Lung (tissue), 11 donors: ENCODE measurements at regions not wholly inside any gene's neighbourhood (a gene's known extent, or its start where the extent isn't known, plus 50 kb on each side); places are given as distances from the start of the nearest gene placed in this dataset.
A peak's percentile ranks its signal among the peaks of the same experiment; 100 is the strongest.

Experiments
- ATAC-seq: fragments of 200-7000 bp; cut with Tn5 transposase; one replicate; pipeline ENCODE4 v1.9.1; 2020; ENCODE audit warnings: moderate number of reproducible peaks; ENCODE audit not compliant: insufficient read depth, low FRiP score
- DNase-seq, 3 donors: peaks; one replicate each; pipeline ENCODE4 v3.0.0-alpha.2; 2013 to 2017
- H3K27ac ChIP-seq, 2 donors: one replicate each; pipeline ENCODE4 v1.5.1; 2013; ENCODE audit warnings: mild to moderate bottlenecking in 2 of 2, moderate library complexity in 2 of 2, control low read depth in 1 of 2, inconsistent platforms in 1 of 2, low read depth in 1 of 2, low read length in 1 of 2
- H3K27me3 ChIP-seq, 3 donors: one replicate each; pipeline ENCODE4 v1.5.1; 2013; ENCODE audit warnings: low read length in 2 of 3; ENCODE audit not compliant: control insufficient read depth in 3 of 3, insufficient read depth in 3 of 3
- H3K36me3 ChIP-seq, 4 donors: one replicate each; pipeline ENCODE4 v1.5.1; 2013; ENCODE audit warnings: low read length in 4 of 4, mild to moderate bottlenecking in 1 of 4, moderate library complexity in 1 of 4; ENCODE audit not compliant: control insufficient read depth in 4 of 4, insufficient read depth in 4 of 4
- H3K4me1 ChIP-seq, 5 donors: one replicate each; pipeline ENCODE4 v1.5.1; 2013; ENCODE audit warnings: low read length in 5 of 5, mild to moderate bottlenecking in 2 of 5, moderate library complexity in 1 of 5; ENCODE audit not compliant: control insufficient read depth in 5 of 5, insufficient read depth in 5 of 5
- H3K4me3 ChIP-seq: one replicate; pipeline ENCODE4 v1.5.1; 2013; ENCODE audit warnings: mild to moderate bottlenecking, control low read depth, moderate library complexity
- H3K9ac ChIP-seq, 2 donors: one replicate each; pipeline ENCODE4 v1.5.1; 2013; ENCODE audit warnings: low read length in 2 of 2, control low read depth in 1 of 2; ENCODE audit not compliant: insufficient read depth in 1 of 2
- H3K9me3 ChIP-seq, 4 donors: one replicate each; pipeline ENCODE4 v1.5.1; 2013; ENCODE audit warnings: low read length in 3 of 4, mild to moderate bottlenecking in 1 of 4, moderate library complexity in 1 of 4; ENCODE audit not compliant: control insufficient read depth in 4 of 4, insufficient read depth in 3 of 4
- WGBS, 2 donors: extraction: QIAGEN DNeasy Blood & Tissue Kit; methylation state at CpG; one replicate each; pipeline ENCODE4 v1.1.7; 2013; 5-methylcytosine and 5-hydroxymethylcytosine counted together
- TF ChIP-seq, protein P1 (sequence below): IDR thresholded peaks from 2 replicates; pipeline ENCODE4 v1.5.1; 2012; ENCODE audit warnings: mild to moderate bottlenecking; ENCODE audit errors: control extremely low read depth, extremely low read depth
- donor health status: control.
- donor health status: control.
- donor health status: Bipolar disorder and iron deficiency.
- donor health status: healthy.
- donor health status: DM: yes; HTN: yes; CAD: no.

- H3K27ac ChIP-seq = no peak overlapping the region
- whole genome bisulfite sequencing, 2 donors = 46 to 63% methylated on average over 4 of the region's 4 CpGs
Measured at GRCh38 chr1:185632659-185633423, 101.3 kb upstream of the HMCN1 start.

GRCh38 chr1:185631843-185632242 is 102.3 kb upstream of the HMCN1 start:
- no peaks in the 10 kb centered on the region for H3K9me3 ChIP-seq
- no peaks in the 10 kb centered on the region for H3K27me3 ChIP-seq
- DNase-seq = no peak
- H3K9ac ChIP-seq = no peak overlapping the region
- no peak overlapping the region for H3K27ac ChIP-seq
- H3K36me3 ChIP-seq = no peaks in the 10 kb centered on the region
- 95 to 100% methylated on average over 1 of the region's 1 CpG for WGBS, 2 donors
- ATAC-seq = no peak
- TF ChIP-seq, protein P1, sequence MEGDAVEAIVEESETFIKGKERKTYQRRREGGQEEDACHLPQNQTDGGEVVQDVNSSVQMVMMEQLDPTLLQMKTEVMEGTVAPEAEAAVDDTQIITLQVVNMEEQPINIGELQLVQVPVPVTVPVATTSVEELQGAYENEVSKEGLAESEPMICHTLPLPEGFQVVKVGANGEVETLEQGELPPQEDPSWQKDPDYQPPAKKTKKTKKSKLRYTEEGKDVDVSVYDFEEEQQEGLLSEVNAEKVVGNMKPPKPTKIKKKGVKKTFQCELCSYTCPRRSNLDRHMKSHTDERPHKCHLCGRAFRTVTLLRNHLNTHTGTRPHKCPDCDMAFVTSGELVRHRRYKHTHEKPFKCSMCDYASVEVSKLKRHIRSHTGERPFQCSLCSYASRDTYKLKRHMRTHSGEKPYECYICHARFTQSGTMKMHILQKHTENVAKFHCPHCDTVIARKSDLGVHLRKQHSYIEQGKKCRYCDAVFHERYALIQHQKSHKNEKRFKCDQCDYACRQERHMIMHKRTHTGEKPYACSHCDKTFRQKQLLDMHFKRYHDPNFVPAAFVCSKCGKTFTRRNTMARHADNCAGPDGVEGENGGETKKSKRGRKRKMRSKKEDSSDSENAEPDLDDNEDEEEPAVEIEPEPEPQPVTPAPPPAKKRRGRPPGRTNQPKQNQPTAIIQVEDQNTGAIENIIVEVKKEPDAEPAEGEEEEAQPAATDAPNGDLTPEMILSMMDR = no peak
- peaks cover 0 to 10% (median 0%) of the 10 kb centered on the region in 5 donors for H3K4me1 ChIP-seq
- H3K4me3 ChIP-seq = no peak overlapping the region

More at GRCh38 chr1:185632659-185633423, 101.3 kb upstream of the HMCN1 start:
- H3K9ac ChIP-seq = no peak overlapping the region
- DNase-seq (no peak), ATAC-seq (peak; percentile 66)
- TF ChIP-seq, protein P1 = no peak
- no peaks in the 10 kb centered on the region for H3K27me3 ChIP-seq
- no peaks in the 10 kb centered on the region for H3K36me3 ChIP-seq
- no peaks in the 10 kb centered on the region for H3K9me3 ChIP-seq
- H3K4me1 ChIP-seq = peaks cover 0 to 5% (median 0%) of the 10 kb centered on the region in 5 donors
- H3K4me3 ChIP-seq = no peak overlapping the region

- 93 to 99% methylated on average over 2 of the region's 2 CpGs for WGBS, 2 donors
- H3K9me3 ChIP-seq = no peaks in the 10 kb centered on the region
- H3K36me3 ChIP-seq = no peaks in the 10 kb centered on the region
- H3K27ac ChIP-seq = no peak overlapping the region
- DNase-seq = no peak
- peaks cover 0 to 10% (median 0%) of the 10 kb centered on the region in 5 donors for H3K4me1 ChIP-seq
- no peak for ATAC-seq
- TF ChIP-seq, protein P1 = no peak
- H3K4me3 ChIP-seq = no peak overlapping the region
- H3K9ac ChIP-seq = no peak overlapping the region
- H3K27me3 ChIP-seq = no peaks in the 10 kb centered on the region
Measured at GRCh38 chr1:185627761-185628501, 106.3 kb upstream of the HMCN1 start.
